Keratinocyte (primary cell): ENCODE measurements at regions not wholly inside any gene's neighbourhood (a gene's known extent, or its start where the extent isn't known, plus 50 kb on each side); places are given as distances from the start of the nearest gene placed in this dataset.
"Not testable (repeated sequence)": the region's sequence is repeated elsewhere in the genome, so short reads cannot be mapped to it uniquely, and the experiment has no call there.

Experiments used
- DNase-seq: peaks from one replicate; pipeline ENCODE4 v3.0.0-alpha.2; 2011; ENCODE audit warnings: low read depth, missing footprints, low spot score
- FAIRE-seq: peaks from 2 replicates; lab custom pipeline; 2011; peaks lifted over from hg19 to GRCh38; lab: Jason Lieb, UNC
- H2AFZ ChIP-seq: 2 replicates; pipeline ENCODE4 v1.6.0; 2012; ENCODE audit warnings: low read length, control low read depth, inconsistent platforms; ENCODE audit not compliant: control insufficient read depth
- H3K27ac ChIP-seq: 2 replicates; pipeline ENCODE4 v1.5.1; 2011; ENCODE audit warnings: low read length; ENCODE audit not compliant: control insufficient read depth, insufficient read depth
- H3K27me3 ChIP-seq: 3 replicates; pipeline ENCODE4 v1.6.0; 2011; ENCODE audit warnings: low read length; ENCODE audit not compliant: control insufficient read depth, insufficient read depth; ENCODE audit errors: extremely low read depth
- H3K36me3 ChIP-seq, 2 experiments: 2 replicates in 1 of 2; 3 replicates in 1 of 2; pipeline ENCODE4 v1.5.1; 2011; ENCODE audit warnings: low read length in 2 of 2, mild to moderate bottlenecking in 1 of 2; ENCODE audit not compliant: control insufficient read depth in 2 of 2, insufficient read depth in 2 of 2; ENCODE audit errors: extremely low read depth in 1 of 2
- H3K4me1 ChIP-seq: 3 replicates; pipeline ENCODE4 v1.5.1; 2011; ENCODE audit warnings: low read length; ENCODE audit not compliant: control insufficient read depth, insufficient read depth; ENCODE audit errors: extremely low read depth
- H3K4me2 ChIP-seq: 3 replicates; pipeline ENCODE4 v1.6.0; 2011; ENCODE audit warnings: low read depth, low read length; ENCODE audit not compliant: control insufficient read depth, insufficient read depth; ENCODE audit errors: extremely low read depth
- H3K4me3 ChIP-seq, 3 experiments: fragments of 200-600 bp in 1 of 3; sonication (generic) in 1 of 3; 2 replicates in 2 of 3; 3 replicates in 1 of 3; pipeline ENCODE4 v1.5.1; 2011 to 2016; ENCODE audit warnings: low read length in 3 of 3, mild to moderate bottlenecking in 3 of 3, control low read depth in 2 of 3, inconsistent platforms in 1 of 3, low read depth in 1 of 3, mixed read lengths in 1 of 3, mixed run types in 1 of 3, moderate library complexity in 1 of 3; ENCODE audit not compliant: control insufficient read depth in 2 of 3, insufficient read depth in 2 of 3; ENCODE audit errors: extremely low read depth in 1 of 3
- H3K79me2 ChIP-seq: 2 replicates; pipeline ENCODE4 v1.6.0; 2012; ENCODE audit warnings: low read length; ENCODE audit not compliant: control insufficient read depth, insufficient read depth
- H3K9ac ChIP-seq: 3 replicates; pipeline ENCODE4 v1.6.0; 2011; ENCODE audit warnings: low read length; ENCODE audit not compliant: control insufficient read depth, insufficient read depth; ENCODE audit errors: extremely low read depth
- H3K9me1 ChIP-seq: 3 replicates; pipeline ENCODE4 v1.6.0; 2011; ENCODE audit warnings: low read length; ENCODE audit not compliant: control insufficient read depth, insufficient read depth; ENCODE audit errors: extremely low read depth
- H3K9me3 ChIP-seq: 2 replicates; pipeline ENCODE4 v1.5.1; 2012; ENCODE audit warnings: low read depth, low read length; ENCODE audit not compliant: control insufficient read depth
- H4K20me1 ChIP-seq: 3 replicates; pipeline ENCODE4 v1.6.0; 2011; ENCODE audit warnings: low read length; ENCODE audit not compliant: control insufficient read depth, insufficient read depth; ENCODE audit errors: extremely low read depth
- EZH2 ChIP-seq: IDR thresholded peaks from one replicate; pipeline ENCODE4 v1.6.1; 2012; ENCODE audit warnings: inconsistent platforms, mild to moderate bottlenecking, low read length, moderate library complexity
- dilution Hi-C: fragments of 300-500 bp; cut with MboI; formaldehyde crosslinking; loops from one replicate; pipeline ENCODE4 v1.7.0; 2020; ENCODE audit warnings: low sequenced_read_pairs; ENCODE audit not compliant: extremely low pct_ligation_motif_present
- TF ChIP-seq, protein P1 (sequence below), 3 experiments: IDR thresholded peaks in 1 of 3; conservative IDR thresholded peaks in 1 of 3; optimal IDR thresholded peaks in 1 of 3; 2 replicates in 2 of 3; 3 replicates in 1 of 3; pipeline versions ENCODE3 to v1.5.1; 2011; ENCODE audit warnings: low read length in 3 of 3, mild to moderate bottlenecking in 3 of 3, moderate library complexity in 2 of 3, control low read depth in 1 of 3, inconsistent platforms in 1 of 3; ENCODE audit not compliant: insufficient read depth in 2 of 3; ENCODE audit errors: extremely low read depth in 1 of 3

- peak overlapping the region; percentile 40 for H2AFZ ChIP-seq
- no peaks in the 10 kb centered on the region for H3K9me1 ChIP-seq
- no peak overlapping the region for H3K4me2 ChIP-seq
- no peaks in the 10 kb centered on the region for H3K79me2 ChIP-seq
- H3K4me3 ChIP-seq = no peak overlapping the region
- H3K36me3 ChIP-seq = no peaks in the 10 kb centered on the region
- dilution Hi-C loops = no loop called here
- no peaks in the 10 kb centered on the region for H3K4me1 ChIP-seq
- TF ChIP-seq, protein P1, sequence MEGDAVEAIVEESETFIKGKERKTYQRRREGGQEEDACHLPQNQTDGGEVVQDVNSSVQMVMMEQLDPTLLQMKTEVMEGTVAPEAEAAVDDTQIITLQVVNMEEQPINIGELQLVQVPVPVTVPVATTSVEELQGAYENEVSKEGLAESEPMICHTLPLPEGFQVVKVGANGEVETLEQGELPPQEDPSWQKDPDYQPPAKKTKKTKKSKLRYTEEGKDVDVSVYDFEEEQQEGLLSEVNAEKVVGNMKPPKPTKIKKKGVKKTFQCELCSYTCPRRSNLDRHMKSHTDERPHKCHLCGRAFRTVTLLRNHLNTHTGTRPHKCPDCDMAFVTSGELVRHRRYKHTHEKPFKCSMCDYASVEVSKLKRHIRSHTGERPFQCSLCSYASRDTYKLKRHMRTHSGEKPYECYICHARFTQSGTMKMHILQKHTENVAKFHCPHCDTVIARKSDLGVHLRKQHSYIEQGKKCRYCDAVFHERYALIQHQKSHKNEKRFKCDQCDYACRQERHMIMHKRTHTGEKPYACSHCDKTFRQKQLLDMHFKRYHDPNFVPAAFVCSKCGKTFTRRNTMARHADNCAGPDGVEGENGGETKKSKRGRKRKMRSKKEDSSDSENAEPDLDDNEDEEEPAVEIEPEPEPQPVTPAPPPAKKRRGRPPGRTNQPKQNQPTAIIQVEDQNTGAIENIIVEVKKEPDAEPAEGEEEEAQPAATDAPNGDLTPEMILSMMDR (optimal IDR thresholded peaks at IDR 0.05 in 1 of 3, IDR thresholded peaks at IDR 0.05 in 1 of 3, conservative IDR thresholded peaks at IDR 0.05 in 1 of 3; ENCODE audit: extremely low read depth in 1 of 3, insufficient read depth in 2 of 3, low read length in 3 of 3) = no peak
- no peak for TF ChIP-seq EZH2
- H3K27me3 ChIP-seq = no peaks in the 10 kb centered on the region
- no peaks in the 10 kb centered on the region for H4K20me1 ChIP-seq
- DNase-seq (no peak), FAIRE-seq (no peak)
- H3K9ac ChIP-seq = no peak overlapping the region
- H3K27ac ChIP-seq = no peak overlapping the region
- no peaks in the 10 kb centered on the region for H3K9me3 ChIP-seq
These were observed 159.5 kb upstream of the KCTD3 start for GRCh38 chr1:215407575-215407974.

DNA sequence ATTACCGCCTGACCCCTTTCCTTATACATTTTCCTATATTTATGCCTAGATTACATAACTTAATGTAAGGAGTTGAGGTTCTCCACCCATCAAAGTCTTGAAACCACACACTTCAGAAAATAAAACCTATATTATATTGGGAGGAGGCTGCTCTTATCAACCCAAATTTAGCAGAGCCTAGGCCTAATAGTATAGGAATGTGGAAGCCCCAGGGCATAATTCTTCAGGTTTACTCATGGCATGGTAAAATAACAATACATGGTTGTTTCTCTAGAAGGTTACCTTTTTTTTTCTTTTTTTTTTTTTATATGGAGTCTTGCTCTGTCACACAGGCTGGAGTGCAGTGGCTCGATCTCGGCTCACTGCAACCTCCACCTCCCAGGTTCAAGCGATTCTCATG lies 157.6 kb upstream of the KCTD3 start:
- H3K9me1 ChIP-seq, H3K27ac ChIP-seq, H3K4me1 ChIP-seq, H4K20me1 ChIP-seq, H3K4me3 ChIP-seq, H3K9ac ChIP-seq, H3K9me3 ChIP-seq, H3K79me2 ChIP-seq, H3K4me2 ChIP-seq, dilution Hi-C loops, H3K36me3 ChIP-seq, H3K27me3 ChIP-seq, H2AFZ ChIP-seq: not testable (repeated sequence)
- peak; percentile 32 for DNase-seq
- peak; percentile 73 for FAIRE-seq

DNA sequence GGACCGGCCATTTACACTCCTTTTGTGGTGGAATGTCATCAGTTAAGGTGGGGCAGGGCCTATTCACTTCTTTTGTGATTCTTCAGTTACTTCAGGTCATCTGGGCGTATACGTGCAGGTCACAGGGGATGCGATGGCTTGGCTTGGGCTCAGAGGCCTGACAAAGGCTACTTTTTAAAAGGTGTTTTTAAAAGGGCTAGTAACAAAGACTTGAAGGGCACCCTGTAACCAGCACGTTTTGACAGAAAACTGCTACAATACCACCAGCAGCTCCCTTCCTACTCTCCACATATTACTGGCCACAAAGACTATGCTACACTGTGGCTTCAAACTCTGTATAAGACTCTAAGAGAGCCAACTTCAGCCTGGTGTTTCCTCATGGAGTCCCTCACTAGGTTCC lies 151.6 kb upstream of the KCTD3 start:
- H2AFZ ChIP-seq, H3K27me3 ChIP-seq, H3K9ac ChIP-seq, DNase-seq, H4K20me1 ChIP-seq, H3K4me3 ChIP-seq, dilution Hi-C loops, H3K79me2 ChIP-seq, H3K4me1 ChIP-seq, H3K36me3 ChIP-seq, H3K9me3 ChIP-seq, H3K9me1 ChIP-seq, H3K4me2 ChIP-seq, H3K27ac ChIP-seq: not testable (repeated sequence)
- peak; percentile 73 for FAIRE-seq
